Hepatocyte (in vitro differentiated cells): ENCODE measurements at regions not wholly inside any gene's neighbourhood (a gene's known extent, or its start where the extent isn't known, plus 50 kb on each side); places are given as distances from the start of the nearest gene placed in this dataset.

Experiments
- DNase-seq: peaks from one replicate; pipeline ENCODE4 v3.0.0-alpha.2; 2016; ENCODE audit warnings: low spot score
- H2AFZ ChIP-seq: fragments of 200-600 bp; sonication (generic); 2 replicates; pipeline ENCODE4 v1.6.0; 2016; ENCODE audit warnings: antibody characterized with exemption, mild to moderate bottlenecking
- H3K27ac ChIP-seq: fragments of 200-600 bp; sonication (generic); 2 replicates; pipeline ENCODE4 v1.5.1; 2016; ENCODE audit warnings: mild to moderate bottlenecking
- H3K27me3 ChIP-seq: fragments of 200-600 bp; sonication (generic); 2 replicates; pipeline ENCODE4 v1.6.1; 2016
- H3K36me3 ChIP-seq: fragments of 200-600 bp; sonication (generic); replicated peaks from 2 replicates; pipeline ENCODE4 v1.5.1; 2016; ENCODE audit warnings: low read depth; ENCODE audit not compliant: insufficient read depth
- H3K4me1 ChIP-seq: fragments of 200-600 bp; sonication (generic); 2 replicates; pipeline ENCODE4 v1.5.1; 2016; ENCODE audit warnings: mild to moderate bottlenecking, moderate library complexity; ENCODE audit not compliant: insufficient read depth
- H3K4me2 ChIP-seq: fragments of 200-600 bp; sonication (generic); 2 replicates; pipeline ENCODE4 v1.6.0; 2016
- H3K4me3 ChIP-seq: fragments of 200-600 bp; sonication (generic); 2 replicates; pipeline ENCODE4 v1.5.1; 2016; ENCODE audit warnings: mild to moderate bottlenecking
- H3K79me2 ChIP-seq: fragments of 200-600 bp; sonication (generic); 2 replicates; pipeline ENCODE4 v1.6.0; 2017; ENCODE audit warnings: mild to moderate bottlenecking
- H3K9me2 ChIP-seq: fragments of 200-600 bp; sonication (generic); replicated peaks from 2 replicates; pipeline ENCODE4 v1.6.0; 2017; ENCODE audit warnings: mild to moderate bottlenecking; ENCODE audit not compliant: insufficient read depth
- H3K9me3 ChIP-seq: fragments of 200-600 bp; sonication (generic); 2 replicates; pipeline ENCODE4 v1.5.1; 2016; ENCODE audit warnings: low read depth, mild to moderate bottlenecking
- H4K20me1 ChIP-seq: fragments of 200-600 bp; sonication (generic); 2 replicates; pipeline ENCODE4 v1.6.0; 2016; ENCODE audit warnings: mild to moderate bottlenecking; ENCODE audit not compliant: insufficient read depth, poor library complexity, severe bottlenecking
- EZH2 ChIP-seq: fragments of 200-600 bp; sonication (generic); IDR thresholded peaks from 2 replicates; pipeline ENCODE4 v1.6.1; 2016; ENCODE audit warnings: antibody characterized with exemption, mild to moderate bottlenecking, borderline replicate concordance
- EZH2phosphoT487 ChIP-seq: fragments of 200-600 bp; sonication (generic); IDR thresholded peaks from one replicate; pipeline ENCODE4 v1.6.1; 2018; ENCODE audit warnings: antibody characterized with exemption, mild to moderate bottlenecking, low read depth, moderate library complexity; ENCODE audit not compliant: unreplicated experiment, severe bottlenecking
- WGBS: methylation state at CpG from one replicate; pipeline ENCODE4 v1.1.6; 2016; ENCODE audit warnings: low lambda C conversion rate; ENCODE audit errors: missing lambda C conversion rate; 5-methylcytosine and 5-hydroxymethylcytosine counted together
- TF ChIP-seq, protein P1 (sequence below): fragments of 200-600 bp; sonication (generic); IDR thresholded peaks from 2 replicates; pipeline ENCODE4 v1.5.1; 2016; ENCODE audit warnings: antibody characterized with exemption, mild to moderate bottlenecking; ENCODE audit not compliant: poor library complexity

DNA sequence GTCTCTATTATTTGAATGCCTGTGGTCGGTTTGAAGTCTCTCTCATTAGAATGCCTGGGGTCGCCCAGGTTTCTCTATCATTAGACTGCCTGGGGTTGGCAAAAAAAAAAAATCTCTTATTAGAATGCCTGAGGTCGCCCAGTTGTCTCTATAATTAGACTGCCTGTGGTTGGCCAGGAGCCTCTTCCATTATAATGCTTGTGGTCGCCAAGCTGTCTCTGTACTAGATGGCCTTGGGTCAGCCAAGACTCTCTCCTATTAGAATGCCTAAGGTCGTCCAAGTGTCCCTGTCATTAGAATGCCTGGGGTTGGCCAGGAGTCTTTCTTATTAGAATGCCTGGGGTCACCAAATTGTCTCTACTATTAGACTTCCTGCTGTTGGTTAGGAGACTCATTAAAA is 2228.4 kb downstream of the TP53TG3F start:
- Histone ChIP-seq H3K27ac (no peak overlapping the region), H3K36me3 (no peaks in the 10 kb centered on the region), H4K20me1 (no peaks in the 10 kb centered on the region), H3K4me1 (no peaks in the 10 kb centered on the region), H3K9me3 (no peaks in the 10 kb centered on the region), H3K27me3 (no peaks in the 10 kb centered on the region), H2AFZ (no peak overlapping the region), H3K9me2 (no peaks in the 10 kb centered on the region), H3K79me2 (no peaks in the 10 kb centered on the region), H3K4me2 (no peak overlapping the region), H3K4me3 (no peak overlapping the region)
- WGBS, result 58% methylated on average over 5 of the region's 5 CpGs
- TF ChIP-seq, protein P1, sequence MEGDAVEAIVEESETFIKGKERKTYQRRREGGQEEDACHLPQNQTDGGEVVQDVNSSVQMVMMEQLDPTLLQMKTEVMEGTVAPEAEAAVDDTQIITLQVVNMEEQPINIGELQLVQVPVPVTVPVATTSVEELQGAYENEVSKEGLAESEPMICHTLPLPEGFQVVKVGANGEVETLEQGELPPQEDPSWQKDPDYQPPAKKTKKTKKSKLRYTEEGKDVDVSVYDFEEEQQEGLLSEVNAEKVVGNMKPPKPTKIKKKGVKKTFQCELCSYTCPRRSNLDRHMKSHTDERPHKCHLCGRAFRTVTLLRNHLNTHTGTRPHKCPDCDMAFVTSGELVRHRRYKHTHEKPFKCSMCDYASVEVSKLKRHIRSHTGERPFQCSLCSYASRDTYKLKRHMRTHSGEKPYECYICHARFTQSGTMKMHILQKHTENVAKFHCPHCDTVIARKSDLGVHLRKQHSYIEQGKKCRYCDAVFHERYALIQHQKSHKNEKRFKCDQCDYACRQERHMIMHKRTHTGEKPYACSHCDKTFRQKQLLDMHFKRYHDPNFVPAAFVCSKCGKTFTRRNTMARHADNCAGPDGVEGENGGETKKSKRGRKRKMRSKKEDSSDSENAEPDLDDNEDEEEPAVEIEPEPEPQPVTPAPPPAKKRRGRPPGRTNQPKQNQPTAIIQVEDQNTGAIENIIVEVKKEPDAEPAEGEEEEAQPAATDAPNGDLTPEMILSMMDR, result no peak
- TF ChIP-seq EZH2 (no peak), EZH2phosphoT487 (no peak)
- DNase-seq, result no peak

DNA sequence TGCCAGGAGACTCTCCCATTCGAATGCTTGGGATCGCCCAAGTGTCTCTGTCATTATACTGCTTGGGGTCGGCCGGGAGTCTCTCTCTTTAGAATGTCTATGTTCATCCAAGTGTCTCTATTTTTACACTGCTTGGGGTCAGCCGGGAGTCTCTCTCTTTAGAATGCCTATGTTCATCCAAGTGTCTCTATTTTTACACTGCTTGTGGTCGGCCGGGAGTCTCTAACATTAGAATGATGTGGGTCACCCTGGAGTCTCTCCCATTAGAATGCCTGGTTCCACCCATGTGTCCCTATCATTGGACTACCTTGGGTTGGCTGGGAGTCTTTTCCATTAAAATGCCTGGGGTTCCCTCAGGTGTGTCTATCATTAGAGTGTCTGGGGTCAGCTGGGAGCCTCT is 2230.4 kb downstream of the TP53TG3F start:
- H3K9me3 ChIP-seq, result peaks cover 3% of the 10 kb centered on the region
- H3K79me2 ChIP-seq, result no peaks in the 10 kb centered on the region
- WGBS, result 73% methylated on average over 7 of the region's 7 CpGs
- H4K20me1 ChIP-seq, result no peaks in the 10 kb centered on the region
- H3K36me3 ChIP-seq, result no peaks in the 10 kb centered on the region
- no peak for TF ChIP-seq EZH2phosphoT487
- TF ChIP-seq, protein P1, result no peak
- no peak for DNase-seq
- no peaks in the 10 kb centered on the region for H3K4me1 ChIP-seq
- no peak overlapping the region for H2AFZ ChIP-seq
- no peak overlapping the region for H3K4me2 ChIP-seq
- no peaks in the 10 kb centered on the region for H3K27me3 ChIP-seq
- H3K4me3 ChIP-seq, result no peak overlapping the region
- no peaks in the 10 kb centered on the region for H3K9me2 ChIP-seq
- no peak overlapping the region for H3K27ac ChIP-seq

DNA sequence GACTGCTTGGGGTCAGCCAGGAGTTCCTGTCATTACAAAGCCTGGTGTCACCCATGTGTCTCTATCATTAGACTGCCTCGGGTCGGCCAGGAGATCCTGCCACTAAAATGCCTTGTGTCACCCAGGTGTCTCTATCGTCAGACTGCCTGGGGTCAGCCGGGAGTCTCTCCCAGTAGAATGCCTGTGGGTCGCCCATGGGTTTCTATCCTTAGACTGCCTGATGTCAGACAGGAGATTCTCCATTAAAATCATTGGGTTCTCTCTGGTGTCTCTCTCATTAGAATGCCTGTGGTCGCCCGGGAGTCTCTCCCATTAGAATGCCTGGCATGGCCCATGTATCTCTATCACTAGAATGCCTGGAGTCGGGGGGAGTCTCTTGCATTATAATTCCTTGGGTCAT is 2231.0 kb downstream of the TP53TG3F start:
- no peak overlapping the region for H3K27ac ChIP-seq
- H4K20me1 ChIP-seq, result no peaks in the 10 kb centered on the region
- H3K4me2 ChIP-seq, result no peak overlapping the region
- no peak for DNase-seq
- H3K4me3 ChIP-seq, result no peak overlapping the region
- H3K79me2 ChIP-seq, result no peaks in the 10 kb centered on the region
- no peaks in the 10 kb centered on the region for H3K4me1 ChIP-seq
- H3K27me3 ChIP-seq, result no peaks in the 10 kb centered on the region
- TF ChIP-seq, protein P1, result no peak
- TF ChIP-seq EZH2phosphoT487 (no peak), EZH2 (no peak)
- no peaks in the 10 kb centered on the region for H3K9me2 ChIP-seq
- no peak overlapping the region for H2AFZ ChIP-seq
- H3K36me3 ChIP-seq, result no peaks in the 10 kb centered on the region
- WGBS, result 73% methylated on average over 8 of the region's 8 CpGs
- H3K9me3 ChIP-seq, result peaks cover 3% of the 10 kb centered on the region

DNA sequence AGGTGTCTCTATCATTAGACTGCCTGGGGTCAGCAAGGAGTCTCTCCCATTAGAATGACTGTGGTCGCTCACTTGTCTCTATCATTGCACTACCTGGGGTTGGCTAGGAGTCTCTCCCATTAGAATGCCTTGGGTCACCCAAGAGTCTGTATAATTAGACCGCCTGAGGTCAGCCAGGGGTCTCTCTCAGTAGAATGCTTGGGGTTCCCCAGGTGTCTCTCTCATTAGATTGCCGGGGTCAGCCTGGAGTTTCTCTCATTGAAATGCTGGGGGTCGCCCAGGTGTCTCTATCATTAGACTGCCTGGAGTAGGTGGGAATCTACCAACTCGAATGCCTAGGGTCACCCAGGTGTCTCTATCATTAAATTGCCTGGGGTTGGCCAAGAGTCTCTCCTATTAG is 2231.6 kb downstream of the TP53TG3F start:
- H3K36me3 ChIP-seq, result no peaks in the 10 kb centered on the region
- H3K79me2 ChIP-seq, result no peaks in the 10 kb centered on the region
- no peak for TF ChIP-seq EZH2phosphoT487
- TF ChIP-seq, protein P1, result no peak
- no peak for TF ChIP-seq EZH2
- no peak overlapping the region for H2AFZ ChIP-seq
- H3K4me2 ChIP-seq, result no peak overlapping the region
- no peak overlapping the region for H3K4me3 ChIP-seq
- no peak overlapping the region for H3K27ac ChIP-seq
- 60% methylated on average over 5 of the region's 5 CpGs for WGBS
- H3K4me1 ChIP-seq, result no peaks in the 10 kb centered on the region
- no peaks in the 10 kb centered on the region for H4K20me1 ChIP-seq
- H3K9me3 ChIP-seq, result peaks cover 3% of the 10 kb centered on the region
- H3K9me2 ChIP-seq, result no peaks in the 10 kb centered on the region
- H3K27me3 ChIP-seq, result no peaks in the 10 kb centered on the region
- no peak for DNase-seq
